GM23338 (cell line): ENCODE measurements at regions not wholly inside any gene's neighbourhood (a gene's known extent, or its start where the extent isn't known, plus 50 kb on each side); places are given as distances from the start of the nearest gene placed in this dataset.

Experiments used
- CREB1 ChIP-seq: fragments of 250-450 bp; sonication (Bioruptor Pico); IDR thresholded peaks from 2 replicates; pipeline ENCODE4 v1.5.0; 2020; ENCODE audit warnings: low read depth, mild to moderate bottlenecking, moderate library complexity
- CTCF ChIP-seq, 2 experiments: fragments of 200-600 bp in 1 of 2; sonication (generic) in 1 of 2; conservative IDR thresholded peaks; 2 replicates each; pipeline versions ENCODE4 v1.5.1 to v1.6.1; 2016 to 2017; ENCODE audit warnings: antibody characterized with exemption in 2 of 2, low read depth in 2 of 2, mild to moderate bottlenecking in 2 of 2, moderate library complexity in 1 of 2

- no peak for TF ChIP-seq CREB1 (CRISPR knock-in tag)
- TF ChIP-seq CTCF (conservative IDR thresholded peaks at IDR 0.05; ENCODE audit: low read depth in 2 of 2), result no peak
These were observed 1131.8 kb downstream of the GRIK2 start for GRCh38 chr6:102525336-102525735.
